Natural killer cell (primary cell): ENCODE measurements at regions not wholly inside any gene's neighbourhood (a gene's known extent, or its start where the extent isn't known, plus 50 kb on each side); places are given as distances from the start of the nearest gene placed in this dataset.

ENCODE experiments used
- ATAC-seq, 3 donors: fragments of 150-1000 bp in 2 of 3; fragments of 200-7000 bp in 1 of 3; cut with Tn5 transposase; 1 replicate in 1 of 3; 2 replicates in 2 of 3; pipeline ENCODE4 v1.10.0; 2021; ENCODE audit warnings: mild to moderate bottlenecking in 2 of 3, moderate library complexity in 2 of 3
- DNase-seq, 2 donors: peaks; one replicate each; pipeline versions ENCODE4 v3.0.0 to v3.0.0-alpha.2; 2013 to 2021; ENCODE audit warnings: mixed read lengths in 1 of 2
- H3K27ac ChIP-seq: one replicate; pipeline ENCODE4 v1.5.1; 2013; ENCODE audit warnings: mild to moderate bottlenecking, low read length
- H3K27me3 ChIP-seq: one replicate; pipeline ENCODE4 v1.6.1; 2013; ENCODE audit warnings: low read length; ENCODE audit not compliant: control insufficient read depth, insufficient read depth
- H3K36me3 ChIP-seq: one replicate; pipeline ENCODE4 v1.6.1; 2013; ENCODE audit warnings: low read length; ENCODE audit not compliant: control insufficient read depth, insufficient read depth
- H3K4me1 ChIP-seq: one replicate; pipeline ENCODE4 v1.6.1; 2013; ENCODE audit warnings: low read length; ENCODE audit not compliant: control insufficient read depth, insufficient read depth
- H3K4me3 ChIP-seq: one replicate; pipeline ENCODE4 v1.5.1; 2013; ENCODE audit warnings: low read length
- H3K9me3 ChIP-seq: one replicate; pipeline ENCODE4 v1.6.1; 2013; ENCODE audit warnings: low read length; ENCODE audit not compliant: control insufficient read depth, insufficient read depth
- H3K27ac Mint-ChIP-seq, 2 donors: one replicate each; pipeline ENCODE4 v1.8.0; 2022; ENCODE audit warnings: mild to moderate bottlenecking in 2 of 2, mixed read lengths in 2 of 2, moderate library complexity in 1 of 2
- H3K27me3 Mint-ChIP-seq, 2 donors: one replicate each; pipeline ENCODE4 v1.8.0; 2022; ENCODE audit warnings: low read depth in 2 of 2, mixed read lengths in 2 of 2
- H3K36me3 Mint-ChIP-seq: one replicate; pipeline ENCODE4 v1.8.0; 2022; ENCODE audit warnings: mixed read lengths
- H3K4me1 Mint-ChIP-seq, 2 donors: one replicate each; pipeline ENCODE4 v1.8.0; 2022; ENCODE audit warnings: mixed read lengths in 2 of 2
- H3K4me3 Mint-ChIP-seq: one replicate; pipeline ENCODE4 v1.8.0; 2022; ENCODE audit warnings: mild to moderate bottlenecking, moderate library complexity, mixed read lengths
- H3K9me3 Mint-ChIP-seq, 2 donors: one replicate each; pipeline ENCODE4 v1.8.0; 2022; ENCODE audit warnings: mixed read lengths in 2 of 2
- CTCF ChIP-seq: fragments of 200-600 bp; IDR thresholded peaks from one replicate; pipeline ENCODE4 v1.8.0; 2022; ENCODE audit warnings: antibody characterized with exemption
- WGBS: methylation state at CpG from one replicate; pipeline ENCODE4 v1.1.7; 2013; ENCODE audit warnings: missing lambda C conversion rate; ENCODE audit not compliant: insufficient coverage; 5-methylcytosine and 5-hydroxymethylcytosine counted together
- intact Hi-C: fragments of 100-400 bp; cut with micrococcal nuclease; formaldehyde crosslinking; loops from one replicate; pipeline ENCODE4 v1.14.2; 2022

GRCh38 chr7:87001214-87001613 is 58.2 kb downstream of the ELAPOR2 start:
- DNase-seq, result no peak
- no peak overlapping the region for H3K27ac ChIP-seq
- no peak for TF ChIP-seq CTCF
- no peaks in the 10 kb centered on the region for H3K36me3 ChIP-seq
- Mint-ChIP-seq H3K9me3 (no peaks in the 10 kb centered on the region), H3K36me3 (no peaks in the 10 kb centered on the region), H3K4me1 (peaks cover 0 to 24% of the 10 kb centered on the region in 2 donors), H3K4me3 (no peak overlapping the region), H3K27ac (no peak overlapping the region), H3K27me3 (no peaks in the 10 kb centered on the region)
- H3K9me3 ChIP-seq, result no peaks in the 10 kb centered on the region
- no peak overlapping the region for H3K4me3 ChIP-seq
- intact Hi-C loops, result no loop called here
- H3K27me3 ChIP-seq, result no peaks in the 10 kb centered on the region
- 66% methylated on average over 2 of the region's 2 CpGs for WGBS
- peaks cover 4% of the 10 kb centered on the region for H3K4me1 ChIP-seq
- ATAC-seq, result no peak

GRCh38 chr7:87000344-87000743 is 59.1 kb downstream of the ELAPOR2 start:
- intact Hi-C loops, result no loop called here

GRCh38 chr7:86999750-87000149 is 59.7 kb downstream of the ELAPOR2 start:
- H3K27ac ChIP-seq, result no peak overlapping the region
- H3K9me3 ChIP-seq, result no peaks in the 10 kb centered on the region
- H3K27ac Mint-ChIP-seq, result no peak overlapping the region
- no peak overlapping the region for H3K4me3 Mint-ChIP-seq
- ATAC-seq (no peak), DNase-seq (no peak)
- TF ChIP-seq CTCF, result no peak
- no peaks in the 10 kb centered on the region for H3K36me3 ChIP-seq
- H3K27me3 Mint-ChIP-seq, result peaks cover 0 to 4% of the 10 kb centered on the region in 2 donors
- no peak overlapping the region for H3K4me3 ChIP-seq
- WGBS, result 75% methylated on average over 2 of the region's 2 CpGs
- H3K9me3 Mint-ChIP-seq, result no peaks in the 10 kb centered on the region
- peaks cover 4% of the 10 kb centered on the region for H3K4me1 ChIP-seq
- no peaks in the 10 kb centered on the region for H3K36me3 Mint-ChIP-seq
- H3K27me3 ChIP-seq, result no peaks in the 10 kb centered on the region
- intact Hi-C loops, result no loop called here
- H3K4me1 Mint-ChIP-seq, result peaks cover 0 to 22% of the 10 kb centered on the region in 2 donors

More at GRCh38 chr7:87000344-87000743, 59.1 kb downstream of the ELAPOR2 start:
- ATAC-seq (no peak), DNase-seq (no peak)
- Mint-ChIP-seq H3K4me3 (no peak overlapping the region), H3K36me3 (no peaks in the 10 kb centered on the region), H3K27ac (no peak overlapping the region), H3K4me1 (peaks cover 0 to 24% of the 10 kb centered on the region in 2 donors), H3K27me3 (peaks cover 0 to 4% of the 10 kb centered on the region in 2 donors), H3K9me3 (no peaks in the 10 kb centered on the region)
- no peak overlapping the region for H3K4me3 ChIP-seq
- no peaks in the 10 kb centered on the region for H3K36me3 ChIP-seq
- H3K27ac ChIP-seq, result no peak overlapping the region
- 96% methylated on average over 1 of the region's 1 CpG for WGBS
- peaks cover 4% of the 10 kb centered on the region for H3K4me1 ChIP-seq
- no peaks in the 10 kb centered on the region for H3K9me3 ChIP-seq
- TF ChIP-seq CTCF, result no peak
- H3K27me3 ChIP-seq, result no peaks in the 10 kb centered on the region

GRCh38 chr7:86995814-86996213 is 63.6 kb downstream of the ELAPOR2 start:
- no peaks in the 10 kb centered on the region for H3K9me3 ChIP-seq
- intact Hi-C loops, result no loop called here
- no peak for DNase-seq
- no peak overlapping the region for H3K4me3 ChIP-seq
- no peaks in the 10 kb centered on the region for H3K4me1 ChIP-seq
- peaks cover 0 to 2% of the 10 kb centered on the region in 2 donors for H3K4me1 Mint-ChIP-seq
- no peak overlapping the region for H3K27ac ChIP-seq
- WGBS, result no CpG with 5 or more reads among the region's 1 CpG
- H3K27ac Mint-ChIP-seq, result no peak overlapping the region
- H3K9me3 Mint-ChIP-seq, result no peaks in the 10 kb centered on the region
- H3K36me3 ChIP-seq, result no peaks in the 10 kb centered on the region
- TF ChIP-seq CTCF, result no peak
- H3K27me3 Mint-ChIP-seq, result peaks cover 0 to 4% of the 10 kb centered on the region in 2 donors
- no peaks in the 10 kb centered on the region for H3K36me3 Mint-ChIP-seq
- ATAC-seq, result no peak
- no peak overlapping the region for H3K4me3 Mint-ChIP-seq
- no peaks in the 10 kb centered on the region for H3K27me3 ChIP-seq
